CD14-positive monocyte (primary cell): ENCODE measurements at regions not wholly inside any gene's neighbourhood (a gene's known extent, or its start where the extent isn't known, plus 50 kb on each side); places are given as distances from the start of the nearest gene placed in this dataset.

Source experiments
- DNase-seq, 3 donors: peaks; one replicate each; pipeline ENCODE4 v3.0.0-alpha.2; 2011 to 2022
- H2AFZ ChIP-seq: 2 replicates; pipeline ENCODE4 v1.6.0; 2012; ENCODE audit warnings: mild to moderate bottlenecking, low read depth, low read length, inconsistent platforms; ENCODE audit not compliant: insufficient read depth, poor library complexity, severe bottlenecking
- H3K27ac ChIP-seq, 2 donors: 1 replicate in 1 of 2; 2 replicates in 1 of 2; pipeline ENCODE4 v1.5.1; 2012 to 2013; ENCODE audit warnings: low read length in 2 of 2, control low read depth in 1 of 2, inconsistent platforms in 1 of 2, low read depth in 1 of 2, mild to moderate bottlenecking in 1 of 2
- H3K27me3 ChIP-seq, 2 donors: one replicate each; pipeline versions ENCODE4 v1.6.0 to v1.6.1; 2011 to 2013; ENCODE audit warnings: low read length in 2 of 2; ENCODE audit not compliant: control insufficient read depth in 2 of 2, insufficient read depth in 2 of 2
- H3K36me3 ChIP-seq, 2 donors: replicated peaks in 1 of 2; 1 replicate in 1 of 2; 2 replicates in 1 of 2; pipeline versions ENCODE4 v1.5.1 to v1.6.1; 2012 to 2013; ENCODE audit warnings: low read length in 2 of 2, control low read depth in 1 of 2, inconsistent platforms in 1 of 2, mild to moderate bottlenecking in 1 of 2; ENCODE audit not compliant: insufficient read depth in 2 of 2, control insufficient read depth in 1 of 2
- H3K4me1 ChIP-seq, 2 donors: 1 replicate in 1 of 2; 2 replicates in 1 of 2; pipeline versions ENCODE4 v1.5.1 to v1.6.1; 2012 to 2013; ENCODE audit warnings: low read length in 2 of 2, control low read depth in 1 of 2, inconsistent platforms in 1 of 2, mild to moderate bottlenecking in 1 of 2, moderate library complexity in 1 of 2; ENCODE audit not compliant: insufficient read depth in 2 of 2, control insufficient read depth in 1 of 2
- H3K4me2 ChIP-seq: replicated peaks from 2 replicates; pipeline ENCODE3; 2012; ENCODE audit warnings: low read length, moderate library complexity, mild to moderate bottlenecking; ENCODE audit not compliant: poor library complexity, severe bottlenecking; ENCODE audit errors: extremely low read depth
- H3K4me3 ChIP-seq, 3 experiments: fragments of 200-600 bp in 1 of 3; sonication (generic) in 1 of 3; replicated peaks in 1 of 3; 1 replicate in 2 of 3; 2 replicates in 1 of 3; pipeline ENCODE4 v1.5.1; 2011 to 2013; ENCODE audit warnings: low read length in 3 of 3, mild to moderate bottlenecking in 3 of 3, control low read depth in 2 of 3, low read depth in 2 of 3, inconsistent platforms in 1 of 3, moderate library complexity in 1 of 3
- H3K79me2 ChIP-seq: 2 replicates; pipeline ENCODE4 v1.6.0; 2012; ENCODE audit warnings: mild to moderate bottlenecking, control low read depth, inconsistent platforms, low read length, moderate library complexity; ENCODE audit not compliant: insufficient read depth
- H3K9ac ChIP-seq: 2 replicates; pipeline ENCODE4 v1.6.0; 2017; ENCODE audit warnings: low read length, mild to moderate bottlenecking; ENCODE audit not compliant: insufficient read depth, poor library complexity, severe bottlenecking
- H3K9me3 ChIP-seq, 2 donors: replicated peaks in 1 of 2; 1 replicate in 1 of 2; 2 replicates in 1 of 2; pipeline versions ENCODE4 v1.5.1 to v1.6.1; 2012 to 2013; ENCODE audit warnings: low read length in 2 of 2, control low read depth in 1 of 2; ENCODE audit not compliant: control insufficient read depth in 1 of 2, insufficient read depth in 1 of 2
- H4K20me1 ChIP-seq: 2 replicates; pipeline ENCODE4 v1.6.0; 2012; ENCODE audit warnings: mild to moderate bottlenecking, low read length, control low read depth, moderate library complexity; ENCODE audit not compliant: insufficient read depth
- H3K27ac Mint-ChIP-seq, 7 donors: one replicate each; pipeline ENCODE4 v1.8.0; 2020; ENCODE audit warnings: mild to moderate bottlenecking in 7 of 7, mixed read lengths in 7 of 7, moderate library complexity in 6 of 7, inconsistent platforms in 2 of 7
- H3K27me3 Mint-ChIP-seq, 3 donors: one replicate each; pipeline ENCODE4 v1.8.0; 2021 to 2022; ENCODE audit warnings: low read depth in 3 of 3, mild to moderate bottlenecking in 3 of 3, mixed read lengths in 3 of 3, moderate library complexity in 3 of 3, inconsistent platforms in 1 of 3
- H3K36me3 Mint-ChIP-seq, 2 donors: one replicate each; pipeline ENCODE4 v1.8.0; 2020; ENCODE audit warnings: mixed read lengths in 2 of 2, inconsistent platforms in 1 of 2, mild to moderate bottlenecking in 1 of 2
- H3K4me1 Mint-ChIP-seq: one replicate; pipeline ENCODE4 v1.8.0; 2020; ENCODE audit warnings: mild to moderate bottlenecking, mixed read lengths
- H3K4me3 Mint-ChIP-seq, 2 donors: one replicate each; pipeline ENCODE4 v1.8.0; 2020; ENCODE audit warnings: mild to moderate bottlenecking in 2 of 2, mixed read lengths in 2 of 2, moderate library complexity in 1 of 2
- H3K9me3 Mint-ChIP-seq, 7 donors: one replicate each; pipeline ENCODE4 v1.8.0; 2020 to 2022; ENCODE audit warnings: mixed read lengths in 7 of 7, mild to moderate bottlenecking in 6 of 7, moderate library complexity in 6 of 7, inconsistent platforms in 2 of 7
- WGBS: methylation state at CpG from one replicate; pipeline ENCODE4 v1.1.5; 2013; ENCODE audit warnings: missing lambda C conversion rate; ENCODE audit not compliant: insufficient coverage; 5-methylcytosine and 5-hydroxymethylcytosine counted together
- intact Hi-C, 2 donors: fragments of 100-400 bp; cut with micrococcal nuclease; formaldehyde crosslinking; loops; one replicate each; pipeline versions ENCODE4 v1.15.0 to v1.15.1; 2023
- TF ChIP-seq, protein P1 (sequence below): fragments of 200-600 bp; IDR thresholded peaks from one replicate; pipeline ENCODE4 v1.8.0; 2022; ENCODE audit warnings: antibody characterized with exemption, mild to moderate bottlenecking

- no peak for DNase-seq
- H2AFZ ChIP-seq: no peak overlapping the region
- intact Hi-C loops: no loop called here
- no peak overlapping the region for H3K27ac ChIP-seq
- no peaks in the 10 kb centered on the region for H3K4me1 Mint-ChIP-seq
- no peak overlapping the region for H3K4me3 ChIP-seq
- H3K36me3 ChIP-seq: no peaks in the 10 kb centered on the region
- TF ChIP-seq, protein P1, sequence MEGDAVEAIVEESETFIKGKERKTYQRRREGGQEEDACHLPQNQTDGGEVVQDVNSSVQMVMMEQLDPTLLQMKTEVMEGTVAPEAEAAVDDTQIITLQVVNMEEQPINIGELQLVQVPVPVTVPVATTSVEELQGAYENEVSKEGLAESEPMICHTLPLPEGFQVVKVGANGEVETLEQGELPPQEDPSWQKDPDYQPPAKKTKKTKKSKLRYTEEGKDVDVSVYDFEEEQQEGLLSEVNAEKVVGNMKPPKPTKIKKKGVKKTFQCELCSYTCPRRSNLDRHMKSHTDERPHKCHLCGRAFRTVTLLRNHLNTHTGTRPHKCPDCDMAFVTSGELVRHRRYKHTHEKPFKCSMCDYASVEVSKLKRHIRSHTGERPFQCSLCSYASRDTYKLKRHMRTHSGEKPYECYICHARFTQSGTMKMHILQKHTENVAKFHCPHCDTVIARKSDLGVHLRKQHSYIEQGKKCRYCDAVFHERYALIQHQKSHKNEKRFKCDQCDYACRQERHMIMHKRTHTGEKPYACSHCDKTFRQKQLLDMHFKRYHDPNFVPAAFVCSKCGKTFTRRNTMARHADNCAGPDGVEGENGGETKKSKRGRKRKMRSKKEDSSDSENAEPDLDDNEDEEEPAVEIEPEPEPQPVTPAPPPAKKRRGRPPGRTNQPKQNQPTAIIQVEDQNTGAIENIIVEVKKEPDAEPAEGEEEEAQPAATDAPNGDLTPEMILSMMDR: no peak
- no peaks in the 10 kb centered on the region for H4K20me1 ChIP-seq
- no peaks in the 10 kb centered on the region for H3K36me3 Mint-ChIP-seq
- H3K27ac Mint-ChIP-seq: no peak overlapping the region
- H3K9me3 ChIP-seq: peaks cover 11 to 18% of the 10 kb centered on the region in 2 donors
- no peaks in the 10 kb centered on the region for H3K4me1 ChIP-seq
- H3K9ac ChIP-seq: no peak overlapping the region
- H3K27me3 Mint-ChIP-seq: no peaks in the 10 kb centered on the region
- no peaks in the 10 kb centered on the region for H3K27me3 ChIP-seq
- WGBS: 100% methylated on average over 2 of the region's 2 CpGs
- H3K4me3 Mint-ChIP-seq: no peak overlapping the region
- H3K79me2 ChIP-seq: no peaks in the 10 kb centered on the region
- H3K4me2 ChIP-seq: no peak overlapping the region
- H3K9me3 Mint-ChIP-seq: peaks cover 0 to 9% (median 8%) of the 10 kb centered on the region in 7 donors
Observed at GRCh38 chr12:77615332-77615731, 215.4 kb upstream of the NAV3 start.

- no peak overlapping the region for H3K9ac ChIP-seq
- H4K20me1 ChIP-seq: no peaks in the 10 kb centered on the region
- H3K27ac ChIP-seq: no peak overlapping the region
- Mint-ChIP-seq H3K4me1 (no peaks in the 10 kb centered on the region), H3K36me3 (no peaks in the 10 kb centered on the region), H3K27ac (no peak overlapping the region), H3K27me3 (no peaks in the 10 kb centered on the region), H3K9me3 (peaks cover 0 to 9% (median 8%) of the 10 kb centered on the region in 7 donors), H3K4me3 (no peak overlapping the region)
- no peaks in the 10 kb centered on the region for H3K36me3 ChIP-seq
- TF ChIP-seq, protein P1: no peak
- H2AFZ ChIP-seq: no peak overlapping the region
- no peaks in the 10 kb centered on the region for H3K4me1 ChIP-seq
- no peak overlapping the region for H3K4me2 ChIP-seq
- no peak for DNase-seq
- no peaks in the 10 kb centered on the region for H3K79me2 ChIP-seq
- H3K4me3 ChIP-seq: no peak overlapping the region
- peaks cover 10 to 18% of the 10 kb centered on the region in 2 donors for H3K9me3 ChIP-seq
- WGBS: 20% methylated on average over 1 of the region's 4 CpGs
- intact Hi-C loops: no loop called here
- H3K27me3 ChIP-seq: no peaks in the 10 kb centered on the region
Observed at GRCh38 chr12:77613411-77613810, 217.3 kb upstream of the NAV3 start.
